ENCODE measurements at regions not wholly inside any gene's neighbourhood (a gene's known extent, or its start where the extent isn't known, plus 50 kb on each side); places are given as distances from the start of the nearest gene placed in this dataset.

DNA sequence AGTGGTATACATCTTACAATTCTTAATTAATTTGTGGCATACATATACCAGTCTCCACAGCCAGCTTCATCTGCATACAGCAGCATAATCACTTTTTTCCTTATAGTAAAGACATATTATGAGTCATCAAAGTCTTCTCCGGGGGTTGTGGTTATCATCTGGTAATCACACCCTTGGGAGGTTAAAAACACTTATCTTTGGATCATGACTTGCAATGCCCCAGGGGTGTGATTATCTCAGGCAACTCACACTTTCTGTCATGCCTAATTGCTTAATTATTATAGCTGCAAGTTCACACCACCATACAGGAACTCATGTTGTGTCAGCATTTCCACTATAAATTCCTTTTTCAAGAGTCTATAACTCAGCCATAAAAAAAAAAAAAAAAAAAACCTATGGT, 218.4 kb downstream of the ANXA1 start:
- TF ChIP-seq, protein P1, sequence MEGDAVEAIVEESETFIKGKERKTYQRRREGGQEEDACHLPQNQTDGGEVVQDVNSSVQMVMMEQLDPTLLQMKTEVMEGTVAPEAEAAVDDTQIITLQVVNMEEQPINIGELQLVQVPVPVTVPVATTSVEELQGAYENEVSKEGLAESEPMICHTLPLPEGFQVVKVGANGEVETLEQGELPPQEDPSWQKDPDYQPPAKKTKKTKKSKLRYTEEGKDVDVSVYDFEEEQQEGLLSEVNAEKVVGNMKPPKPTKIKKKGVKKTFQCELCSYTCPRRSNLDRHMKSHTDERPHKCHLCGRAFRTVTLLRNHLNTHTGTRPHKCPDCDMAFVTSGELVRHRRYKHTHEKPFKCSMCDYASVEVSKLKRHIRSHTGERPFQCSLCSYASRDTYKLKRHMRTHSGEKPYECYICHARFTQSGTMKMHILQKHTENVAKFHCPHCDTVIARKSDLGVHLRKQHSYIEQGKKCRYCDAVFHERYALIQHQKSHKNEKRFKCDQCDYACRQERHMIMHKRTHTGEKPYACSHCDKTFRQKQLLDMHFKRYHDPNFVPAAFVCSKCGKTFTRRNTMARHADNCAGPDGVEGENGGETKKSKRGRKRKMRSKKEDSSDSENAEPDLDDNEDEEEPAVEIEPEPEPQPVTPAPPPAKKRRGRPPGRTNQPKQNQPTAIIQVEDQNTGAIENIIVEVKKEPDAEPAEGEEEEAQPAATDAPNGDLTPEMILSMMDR (IDR thresholded peaks at IDR 0.05; ENCODE audit: borderline replicate concordance, extremely low read depth, low read length, poor library complexity, severe bottlenecking), result no peak
- no peak for TF ChIP-seq EZH2 (IDR thresholded peaks at IDR 0.05; ENCODE audit: borderline replicate concordance, low read depth, low read length, severe bottlenecking)
